NCI-H128 (cell line): ENCODE measurements at regions not wholly inside any gene's neighbourhood (a gene's known extent, or its start where the extent isn't known, plus 50 kb on each side); places are given as distances from the start of the nearest gene placed in this dataset.
A peak's percentile ranks its signal among the peaks of the same experiment; 100 is the strongest.

Experiments
- DNase-seq: peaks from one replicate; lab custom pipeline; 2025; ENCODE audit not compliant: unreplicated experiment; lab: John Stamatoyannopoulos, UW

GRCh38 chr18:72091369-72091768, 452.8 kb downstream of the CBLN2 start:
- DNase-seq: no peak

GRCh38 chr18:72089432-72089831, 454.7 kb downstream of the CBLN2 start:
- DNase-seq: no peak

GRCh38 chr18:72086421-72086820, 457.7 kb downstream of the CBLN2 start:
- no peak for DNase-seq

GRCh38 chr18:72075040-72075439, 469.1 kb downstream of the CBLN2 start:
- DNase-seq: no peak

GRCh38 chr18:72063001-72063400, 481.1 kb downstream of the CBLN2 start:
- peak; percentile 17 for DNase-seq

GRCh38 chr18:72058851-72059250, 485.3 kb downstream of the CBLN2 start:
- no peak for DNase-seq

- DNase-seq: no peak
These were observed 488.0 kb downstream of the CBLN2 start for GRCh38 chr18:72056171-72056570.

- DNase-seq: no peak
These were observed 502.7 kb downstream of the CBLN2 start for GRCh38 chr18:72041313-72042032.

GRCh38 chr18:72013427-72013850, 530.7 kb downstream of the CBLN2 start:
- no peak for DNase-seq

- DNase-seq: no peak
These were observed 545.5 kb downstream of the CBLN2 start for GRCh38 chr18:71998547-71999097.

- no peak for DNase-seq
These were observed 548.2 kb downstream of the CBLN2 start for GRCh38 chr18:71995904-71996465.

GRCh38 chr18:71994273-71994672, 549.9 kb downstream of the CBLN2 start:
- DNase-seq: no peak

- no peak for DNase-seq
These were observed 554.5 kb downstream of the CBLN2 start for GRCh38 chr18:71989616-71990015.

- no peak for DNase-seq
These were observed 557.6 kb downstream of the CBLN2 start for GRCh38 chr18:71986351-71987050.

- DNase-seq: no peak
These were observed 567.4 kb downstream of the CBLN2 start for GRCh38 chr18:71976744-71977143.

- DNase-seq: no peak
These were observed 577.4 kb downstream of the CBLN2 start for GRCh38 chr18:71966791-71967190.

- DNase-seq: no peak
These were observed 585.5 kb downstream of the CBLN2 start for GRCh38 chr18:71958605-71959004.

GRCh38 chr18:71951001-71951400, 593.1 kb downstream of the CBLN2 start:
- DNase-seq: no peak

- DNase-seq: no peak
These were observed 601.7 kb downstream of the CBLN2 start for GRCh38 chr18:71942433-71942832.

- DNase-seq: no peak
These were observed 604.7 kb downstream of the CBLN2 start for GRCh38 chr18:71939483-71939882.

GRCh38 chr18:71936744-71937143, 607.4 kb downstream of the CBLN2 start:
- no peak for DNase-seq

- DNase-seq: no peak
These were observed 624.9 kb downstream of the CBLN2 start for GRCh38 chr18:71919211-71919610.
